HepG2 (cell line): ENCODE measurements at regions not wholly inside any gene's neighbourhood (a gene's known extent, or its start where the extent isn't known, plus 50 kb on each side); places are given as distances from the start of the nearest gene placed in this dataset.

Source experiments
- CHD2 ChIP-seq: IDR thresholded peaks from 2 replicates; pipeline ENCODE4 v1.6.1; 2011; ENCODE audit warnings: low read depth, low read length, improper control_type of control experiment
- CREB3 ChIP-seq: sonication (generic); formaldehyde crosslinking; IDR thresholded peaks from 2 replicates; pipeline ENCODE4 v1.5.0; 2020; ENCODE audit warnings: missing genetic modification reagents
- EP300 ChIP-seq, 3 experiments: sonication (generic) in 1 of 3; formaldehyde crosslinking in 1 of 3; IDR thresholded peaks; 2 replicates each; pipeline versions ENCODE4 v1.5.1 to v1.6.1; 2011 to 2020; ENCODE audit warnings: low read depth in 2 of 3, low read length in 2 of 3, borderline replicate concordance in 1 of 3, improper control_type of control experiment in 1 of 3, mild to moderate bottlenecking in 1 of 3, missing genetic modification reagents in 1 of 3, moderate library complexity in 1 of 3
- PBX2 ChIP-seq: IDR thresholded peaks from 2 replicates; pipeline ENCODE4 v1.6.1; 2016; ENCODE audit warnings: control low read depth
- PBX3 ChIP-seq: sonication (generic); formaldehyde crosslinking; IDR thresholded peaks from 2 replicates; pipeline ENCODE4 v1.8.1; 2023; ENCODE audit warnings: missing genetic modification reagents, inconsistent platforms, borderline replicate concordance
- RFX5 ChIP-seq: IDR thresholded peaks from 2 replicates; pipeline ENCODE4 v1.6.1; 2011; ENCODE audit warnings: low read depth, low read length, improper control_type of control experiment
- SALL2 ChIP-seq: sonication (generic); formaldehyde crosslinking; IDR thresholded peaks from 2 replicates; pipeline ENCODE4 v1.8.1; 2023; ENCODE audit warnings: mild to moderate bottlenecking, missing genetic modification reagents, inconsistent platforms
- SUZ12 ChIP-seq: fragments of 150-350 bp; IDR thresholded peaks from 2 replicates; pipeline ENCODE4 v1.6.1; 2014; ENCODE audit warnings: low read depth, low read length
- ZNF124 ChIP-seq: sonication (generic); formaldehyde crosslinking; IDR thresholded peaks from 2 replicates; pipeline ENCODE4 v1.4.0; 2020; ENCODE audit warnings: missing genetic modification reagents
- ZNF558 ChIP-seq: sonication (generic); formaldehyde crosslinking; IDR thresholded peaks from 2 replicates; pipeline ENCODE4 v1.9.0; 2022; ENCODE audit warnings: mild to moderate bottlenecking, missing genetic modification reagents, borderline replicate concordance

GRCh38 chr7:12491526-12491925, 79.0 kb upstream of the SCIN start:
- TF ChIP-seq SUZ12 (no peak), PBX3 (CRISPR knock-in tag) (no peak), ZNF558 (CRISPR knock-in tag) (no peak), CREB3 (no peak), RFX5 (no peak), ZNF124 (CRISPR knock-in tag) (no peak), EP300 (IDR thresholded peaks at IDR 0.05; ENCODE audit: low read depth in 2 of 2, low read length in 2 of 2) (no peak), EP300 (CRISPR knock-in tag; IDR thresholded peaks at IDR 0.05; ENCODE audit: borderline replicate concordance) (no peak), PBX2 (CRISPR knock-in tag) (no peak), CHD2 (no peak), SALL2 (CRISPR knock-in tag) (no peak)
